ENCODE measurements at regions not wholly inside any gene's neighbourhood (a gene's known extent, or its start where the extent isn't known, plus 50 kb on each side); places are given as distances from the start of the nearest gene placed in this dataset.

- no peak overlapping the region for H3K4me3 ChIP-seq (ENCODE audit: control insufficient read depth, low read depth, low read length)
- no peak for TF ChIP-seq CTCF (conservative IDR thresholded peaks at IDR 0.05; ENCODE audit: control insufficient read depth, insufficient read depth, low read depth, low read length)
- no peak for DNase-seq (ENCODE audit: low read depth)
Measured at GRCh38 chr14:22513066-22513812, 75.8 kb downstream of the DAD1 start.

DNA sequence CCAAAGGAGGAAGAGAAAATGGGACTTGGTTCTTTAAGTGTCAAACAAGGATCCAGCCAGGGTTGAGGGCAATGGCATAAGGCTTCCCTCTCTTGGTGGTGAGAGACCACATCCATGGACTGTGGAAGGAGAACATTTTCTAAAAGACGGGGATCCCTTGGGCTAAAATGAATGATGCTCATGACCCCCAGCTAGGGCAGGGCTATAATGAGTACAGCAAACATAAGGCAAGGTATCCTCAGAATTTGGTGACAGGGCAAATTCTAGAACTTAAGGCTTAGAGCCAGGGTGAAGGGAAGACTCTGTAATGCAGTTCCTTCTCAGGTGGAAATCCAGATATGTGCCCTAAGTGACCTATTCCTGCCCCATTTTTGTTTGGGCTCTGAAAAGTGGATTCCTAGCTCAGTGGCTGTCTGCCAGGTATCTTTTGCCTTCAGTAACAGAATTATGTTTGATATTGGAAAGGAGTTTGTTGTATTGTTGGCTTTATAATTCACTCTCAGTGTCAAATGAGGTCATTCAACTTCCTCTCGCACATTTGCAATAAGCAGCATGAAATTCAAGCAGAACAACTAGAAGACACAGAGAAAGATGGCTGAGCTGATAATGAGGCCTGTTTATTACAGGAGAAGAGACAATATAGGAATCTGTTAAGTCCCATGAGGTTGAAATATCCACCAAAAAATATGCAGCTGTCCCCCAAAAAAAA is 76.8 kb downstream of the DAD1 start:
- H3K4me3 ChIP-seq (ENCODE audit: control insufficient read depth, low read depth, low read length): no peak overlapping the region
- DNase-seq (ENCODE audit: low read depth): no peak
- TF ChIP-seq CTCF (conservative IDR thresholded peaks at IDR 0.05; ENCODE audit: control insufficient read depth, insufficient read depth, low read depth, low read length): no peak

GRCh38 chr14:22510527-22511110 is 78.4 kb downstream of the DAD1 start:
- no peak for TF ChIP-seq CTCF (conservative IDR thresholded peaks at IDR 0.05; ENCODE audit: control insufficient read depth, insufficient read depth, low read depth, low read length)
- H3K4me3 ChIP-seq (ENCODE audit: control insufficient read depth, low read depth, low read length): no peak overlapping the region
- no peak for DNase-seq (ENCODE audit: low read depth)

GRCh38 chr14:22509751-22510300 is 79.2 kb downstream of the DAD1 start:
- DNase-seq (ENCODE audit: low read depth): no peak
- TF ChIP-seq CTCF (conservative IDR thresholded peaks at IDR 0.05; ENCODE audit: control insufficient read depth, insufficient read depth, low read depth, low read length): no peak

DNA sequence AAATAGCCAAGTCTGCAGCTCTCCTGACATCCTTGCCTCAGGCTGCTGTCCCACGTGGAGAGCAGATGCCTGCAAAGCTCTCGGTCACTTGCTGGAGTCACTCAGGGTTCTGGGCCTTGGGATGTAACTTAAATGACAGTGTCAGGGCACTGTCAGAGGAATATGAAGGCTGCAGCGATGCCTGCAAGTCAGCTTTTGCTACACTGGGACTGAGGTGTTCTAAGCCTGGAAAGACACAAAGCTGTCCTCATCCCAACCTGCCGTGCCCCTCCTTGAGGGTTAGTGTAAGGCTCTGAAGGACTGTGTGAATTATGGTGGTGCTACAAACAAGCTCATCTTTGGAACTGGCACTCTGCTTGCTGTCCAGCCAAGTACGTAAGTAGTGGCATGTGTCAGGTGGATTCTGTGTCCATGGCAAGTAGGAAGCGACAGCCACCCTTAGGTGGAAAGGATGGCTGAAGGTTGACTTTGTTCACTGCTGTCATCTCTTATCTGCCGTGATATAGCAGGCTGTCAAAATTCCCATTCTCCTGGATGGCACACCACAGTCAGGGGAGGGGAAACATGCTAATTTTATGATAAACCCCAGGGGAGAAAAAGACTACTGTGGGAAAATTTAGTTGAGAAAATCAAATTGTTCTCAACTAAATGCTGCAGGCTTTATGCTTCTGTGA is 79.9 kb downstream of the DAD1 start:
- TF ChIP-seq CTCF (conservative IDR thresholded peaks at IDR 0.05; ENCODE audit: control insufficient read depth, insufficient read depth, low read depth, low read length): no peak
- DNase-seq (ENCODE audit: low read depth): no peak
- H3K4me3 ChIP-seq (ENCODE audit: control insufficient read depth, low read depth, low read length): no peak overlapping the region

More at GRCh38 chr14:22509751-22510300, 79.2 kb downstream of the DAD1 start:
- no peak overlapping the region for H3K4me3 ChIP-seq (ENCODE audit: control insufficient read depth, low read depth, low read length)

- no peak for DNase-seq (ENCODE audit: low read depth)
- H3K4me3 ChIP-seq (ENCODE audit: control insufficient read depth, low read depth, low read length): no peak overlapping the region
- no peak for TF ChIP-seq CTCF (conservative IDR thresholded peaks at IDR 0.05; ENCODE audit: control insufficient read depth, insufficient read depth, low read depth, low read length)
Measured at GRCh38 chr14:22508662-22509035, 80.4 kb downstream of the DAD1 start.
